Upper lobe of left lung (tissue), 6 donors: ENCODE measurements at regions not wholly inside any gene's neighbourhood (a gene's known extent, or its start where the extent isn't known, plus 50 kb on each side); places are given as distances from the start of the nearest gene placed in this dataset.
A peak's percentile ranks its signal among the peaks of the same experiment; 100 is the strongest.

ENCODE experiments used
- ATAC-seq, 2 donors: fragments of 200-7000 bp; cut with Tn5 transposase; one replicate each; pipeline ENCODE4 v1.9.1; 2022; ENCODE audit warnings: mild to moderate bottlenecking in 2 of 2, moderate library complexity in 2 of 2; ENCODE audit not compliant: low FRiP score in 2 of 2
- DNase-seq, 2 donors: peaks; one replicate each; pipeline ENCODE4 v3.0.0-alpha.2; 2019 to 2020
- H3K27ac ChIP-seq, 4 donors: fragments of 200-600 bp; sonication (generic); one replicate each; pipeline ENCODE4 v1.5.1; 2016 to 2019
- H3K27me3 ChIP-seq, 4 donors: fragments of 200-600 bp; sonication (generic); one replicate each; pipeline ENCODE4 v1.5.1; 2017 to 2019
- H3K36me3 ChIP-seq, 4 donors: fragments of 200-600 bp; sonication (generic); one replicate each; pipeline ENCODE4 v1.5.1; 2016 to 2019
- H3K4me1 ChIP-seq, 4 donors: fragments of 200-600 bp; sonication (generic); one replicate each; pipeline ENCODE4 v1.5.1; 2018 to 2019
- H3K4me3 ChIP-seq, 4 donors: fragments of 200-600 bp; sonication (generic); one replicate each; pipeline ENCODE4 v1.5.1; 2017 to 2019; ENCODE audit warnings: mild to moderate bottlenecking in 2 of 4, moderate library complexity in 1 of 4
- H3K9me3 ChIP-seq, 4 donors: fragments of 200-600 bp; sonication (generic); one replicate each; pipeline ENCODE4 v1.5.1; 2018 to 2019
- CTCF ChIP-seq, 6 experiments: fragments of 450-650 bp in 4 of 6; fragments of 200-600 bp in 2 of 6; sonication (generic) in 2 of 6; IDR thresholded peaks; one replicate each; pipeline ENCODE4 v1.5.1; 2016 to 2019; ENCODE audit warnings: antibody characterized with exemption in 6 of 6
- EP300 ChIP-seq, 4 donors: sonication (generic); formaldehyde crosslinking; IDR thresholded peaks; one replicate each; pipeline ENCODE4 v1.5.1; 2017; ENCODE audit warnings: antibody characterized with exemption in 4 of 4, control low read depth in 2 of 4
- POLR2A ChIP-seq, 4 donors: fragments of 450-650 bp; IDR thresholded peaks; one replicate each; pipeline ENCODE4 v1.5.1; 2016 to 2017; ENCODE audit warnings: antibody characterized with exemption in 4 of 4, mild to moderate bottlenecking in 2 of 4
- POLR2AphosphoS5 ChIP-seq, 2 donors: sonication (generic); formaldehyde crosslinking; IDR thresholded peaks; one replicate each; pipeline ENCODE4 v1.5.1; 2017; ENCODE audit warnings: antibody characterized with exemption in 2 of 2
- WGBS, 2 donors: methylation state at CpG; one replicate each; pipeline ENCODE4 v1.1.5; 2017 to 2018; 5-methylcytosine and 5-hydroxymethylcytosine counted together
- donor health status: DM: no; HTN: no; CAD: no; lungs with moderate emphysema.
- donor health status: DM: no; HTN: yes; CAD: no; lungs with severe emphysema.

GRCh38 chr1:181344091-181344490 lies 139.2 kb upstream of the CACNA1E start:
- no peaks in the 10 kb centered on the region for H3K27me3 ChIP-seq
- peaks cover 0 to under 1% (median 0%) of the 10 kb centered on the region in 4 donors for H3K9me3 ChIP-seq
- H3K4me3 ChIP-seq = no peak overlapping the region
- H3K27ac ChIP-seq = no peak overlapping the region
- H3K4me1 ChIP-seq = no peaks in the 10 kb centered on the region
- TF ChIP-seq EP300 (IDR thresholded peaks at IDR 0.05) (no peak), POLR2AphosphoS5 (IDR thresholded peaks at IDR 0.05) (no peak), CTCF (IDR thresholded peaks at IDR 0.05) (no peak), POLR2A (IDR thresholded peaks at IDR 0.05) (no peak)
- DNase-seq = no peak
- 82 to 88% methylated on average over 3 of the region's 3 CpGs for WGBS, 2 donors
- no peaks in the 10 kb centered on the region for H3K36me3 ChIP-seq
- ATAC-seq = no peak

DNA sequence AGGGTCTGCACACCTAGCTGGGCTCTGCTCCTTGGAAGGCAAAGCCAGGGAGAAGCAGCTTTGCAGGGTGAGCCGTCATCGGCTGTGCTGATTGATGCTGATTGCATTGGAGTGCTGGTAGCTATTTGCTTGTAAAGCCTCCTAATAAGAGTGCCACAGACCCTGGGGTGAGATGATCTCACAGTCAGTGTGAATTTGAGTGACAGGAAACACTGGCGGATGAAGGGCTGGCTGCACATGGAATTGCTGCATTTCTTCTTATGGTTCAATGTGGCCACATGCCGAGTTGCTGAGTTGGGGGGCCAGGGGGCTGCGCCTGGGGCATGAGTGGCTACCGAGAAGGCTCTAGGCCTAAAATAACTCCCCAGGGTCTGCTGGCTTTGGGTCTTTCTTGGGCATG lies 138.2 kb upstream of the CACNA1E start:
- 80 to 81% methylated on average over 3 to 6 of the region's 6 CpGs for WGBS, 2 donors
- TF ChIP-seq CTCF (IDR thresholded peaks at IDR 0.05) (no peak), POLR2A (IDR thresholded peaks at IDR 0.05) (no peak), EP300 (IDR thresholded peaks at IDR 0.05) (no peak), POLR2AphosphoS5 (IDR thresholded peaks at IDR 0.05) (no peak)
- Histone ChIP-seq H3K36me3 (no peaks in the 10 kb centered on the region), H3K27ac (no peak overlapping the region), H3K4me1 (no peaks in the 10 kb centered on the region), H3K27me3 (no peaks in the 10 kb centered on the region), H3K9me3 (no peaks in the 10 kb centered on the region), H3K4me3 (no peak overlapping the region)
- DNase-seq = peak in 1 of 2 donors; percentile 10
- ATAC-seq = no peak

GRCh38 chr1:181347495-181348390 lies 135.6 kb upstream of the CACNA1E start:
- H3K4me1 ChIP-seq = no peaks in the 10 kb centered on the region
- TF ChIP-seq POLR2AphosphoS5 (IDR thresholded peaks at IDR 0.05) = no peak
- TF ChIP-seq EP300 (IDR thresholded peaks at IDR 0.05) = no peak
- no peak for TF ChIP-seq POLR2A (IDR thresholded peaks at IDR 0.05)
- TF ChIP-seq CTCF (IDR thresholded peaks at IDR 0.05) = no peak
- ATAC-seq (no peak), DNase-seq (no peak)
- no peak overlapping the region for H3K4me3 ChIP-seq
- H3K9me3 ChIP-seq = no peaks in the 10 kb centered on the region
- no peaks in the 10 kb centered on the region for H3K36me3 ChIP-seq
- no peaks in the 10 kb centered on the region for H3K27me3 ChIP-seq
- H3K27ac ChIP-seq = no peak overlapping the region
- WGBS, 2 donors = 82 to 83% methylated on average over 14 of the region's 14 CpGs

DNA sequence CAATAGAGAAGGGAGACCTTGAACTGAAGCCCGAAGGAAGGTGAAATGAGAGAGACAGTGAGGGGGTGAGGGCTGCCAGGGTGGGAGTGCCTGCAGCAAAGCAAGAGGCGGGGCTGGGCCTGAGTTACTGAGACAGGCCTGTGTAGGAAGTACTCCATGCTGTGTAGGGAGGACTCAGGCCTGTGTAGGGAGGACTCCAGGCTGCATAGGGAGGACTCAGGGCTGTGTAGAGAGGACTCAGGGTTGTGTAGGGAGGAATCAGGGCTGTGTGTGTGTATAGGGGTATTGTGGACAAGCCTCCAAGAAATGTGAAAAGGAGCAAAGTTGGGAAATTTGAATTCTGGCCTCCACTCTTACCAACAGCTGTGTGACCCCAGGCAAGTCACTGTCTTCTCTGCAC lies 133.8 kb upstream of the CACNA1E start:
- H3K4me1 ChIP-seq = no peaks in the 10 kb centered on the region
- ATAC-seq (no peak), DNase-seq (no peak)
- no peak overlapping the region for H3K4me3 ChIP-seq
- no peak overlapping the region for H3K27ac ChIP-seq
- H3K27me3 ChIP-seq = no peaks in the 10 kb centered on the region
- TF ChIP-seq POLR2A (IDR thresholded peaks at IDR 0.05) = no peak
- TF ChIP-seq CTCF (IDR thresholded peaks at IDR 0.05) = no peak
- TF ChIP-seq EP300 (IDR thresholded peaks at IDR 0.05) = no peak
- TF ChIP-seq POLR2AphosphoS5 (IDR thresholded peaks at IDR 0.05) = no peak
- H3K9me3 ChIP-seq = no peaks in the 10 kb centered on the region
- 77 to 85% methylated on average over 2 of the region's 2 CpGs for WGBS, 2 donors
- H3K36me3 ChIP-seq = no peaks in the 10 kb centered on the region

GRCh38 chr1:181350131-181350530 lies 133.2 kb upstream of the CACNA1E start:
- Histone ChIP-seq H3K36me3 (no peaks in the 10 kb centered on the region), H3K4me3 (no peak overlapping the region), H3K27ac (no peak overlapping the region), H3K9me3 (no peaks in the 10 kb centered on the region), H3K27me3 (no peaks in the 10 kb centered on the region), H3K4me1 (no peaks in the 10 kb centered on the region)
- WGBS, 2 donors = 83 to 90% methylated on average over 7 of the region's 7 CpGs
- DNase-seq (no peak), ATAC-seq (no peak)
- no peak for TF ChIP-seq EP300 (IDR thresholded peaks at IDR 0.05)
- no peak for TF ChIP-seq CTCF (IDR thresholded peaks at IDR 0.05)
- TF ChIP-seq POLR2AphosphoS5 (IDR thresholded peaks at IDR 0.05) = no peak
- TF ChIP-seq POLR2A (IDR thresholded peaks at IDR 0.05) = no peak
